HCT116 (cell line): ENCODE measurements at regions not wholly inside any gene's neighbourhood (a gene's known extent, or its start where the extent isn't known, plus 50 kb on each side); places are given as distances from the start of the nearest gene placed in this dataset.

Experiments used
- ATAC-seq: fragments of 200-7000 bp; cut with Tn5 transposase; 2 replicates; pipeline ENCODE4 v1.9.1; 2020; ENCODE audit warnings: mild to moderate bottlenecking, moderate library complexity
- BruUV-seq: library from RNA; stranded (reverse); fragments of 400-500 nt; replicated peaks from 2 replicates; lab custom pipeline; 2021; lab: Mats Ljungman, UMichigan
- CTCF ChIA-PET: fragments of 300-600 bp; sonication (Branson Sonifier 250); formaldehyde crosslinking; loops from one replicate; lab custom pipeline; 2021; ENCODE audit warnings: antibody characterized with exemption; lab: Charles Lee
- POLR2A ChIA-PET: fragments of 300-600, 350-600 bp; sonication (Branson Sonifier 250); formaldehyde crosslinking; loops from one replicate; lab custom pipeline; 2021; ENCODE audit warnings: antibody characterized with exemption; lab: Charles Lee
- RAD21 ChIA-PET, 2 experiments: fragments of 300-600 bp; sonication (Branson Sonifier 250); formaldehyde crosslinking; loops; one replicate each; lab custom pipeline; 2023; ENCODE audit warnings: low total read pairs in 2 of 2; ENCODE audit not compliant: uncharacterized antibody in 2 of 2, unreplicated experiment in 2 of 2, low non-redundant PET in 1 of 2; lab: Charles Lee
- DNase-seq: peaks from one replicate; pipeline ENCODE4 v3.0.0-alpha.2; 2010; ENCODE audit warnings: low read depth, low spot score
- H2AFZ ChIP-seq: fragments of 200-600 bp; shearing (Covaris generic), sonication (generic); 2 replicates; pipeline ENCODE4 v1.6.1; 2017; ENCODE audit warnings: low read depth, mixed run types, mixed read lengths, antibody characterized with exemption, low read length; ENCODE audit not compliant: poor library complexity, severe bottlenecking
- H3K27ac ChIP-seq: 2 replicates; pipeline ENCODE4 v1.5.1; 2012; ENCODE audit warnings: low read depth, low read length
- H3K27me3 ChIP-seq: fragments of 200-600 bp; sonication (generic); 2 replicates; pipeline ENCODE4 v1.6.1; 2016; ENCODE audit warnings: mixed run types, low read length, mixed read lengths; ENCODE audit not compliant: insufficient read depth
- H3K36me3 ChIP-seq, 2 experiments: fragments of 200-500 bp in 1 of 2; fragments of 200-600 bp in 1 of 2; sonication (Bioruptor generic) in 1 of 2; sonication (generic) in 1 of 2; 2 replicates each; pipeline versions ENCODE4 v1.5.1 to v1.6.1; 2014 to 2016; ENCODE audit warnings: low read length in 2 of 2, inconsistent platforms in 1 of 2, mixed read lengths in 1 of 2, mixed run types in 1 of 2; ENCODE audit not compliant: insufficient read depth in 2 of 2, control insufficient read depth in 1 of 2
- H3K4me1 ChIP-seq, 2 experiments: fragments of 200-600 bp in 1 of 2; sonication (generic) in 1 of 2; 2 replicates each; pipeline versions ENCODE4 v1.5.1 to v1.6.1; 2012 to 2017; ENCODE audit warnings: low read length in 2 of 2, inconsistent platforms in 1 of 2, mild to moderate bottlenecking in 1 of 2, mixed read lengths in 1 of 2, mixed run types in 1 of 2, moderate library complexity in 1 of 2; ENCODE audit not compliant: insufficient read depth in 2 of 2, control insufficient read depth in 1 of 2
- H3K4me2 ChIP-seq: fragments of 200-600 bp; sonication (generic); 2 replicates; pipeline ENCODE4 v1.6.1; 2017; ENCODE audit warnings: mixed run types, low read length, mixed read lengths
- H3K4me3 ChIP-seq, 2 experiments: fragments of 200-600 bp in 1 of 2; sonication (generic) in 1 of 2; replicated peaks in 1 of 2; 2 replicates each; pipeline ENCODE4 v1.5.1; 2011 to 2016; ENCODE audit warnings: low read length in 2 of 2, control low read depth in 1 of 2, low read depth in 1 of 2, mild to moderate bottlenecking in 1 of 2, mixed read lengths in 1 of 2, mixed run types in 1 of 2
- H3K79me2 ChIP-seq: fragments of 200-600 bp; sonication (generic); 2 replicates; pipeline ENCODE4 v1.6.1; 2017; ENCODE audit warnings: mild to moderate bottlenecking, mixed run types, low read length, moderate library complexity, mixed read lengths; ENCODE audit not compliant: insufficient read depth
- H3K9ac ChIP-seq: fragments of 200-600 bp; sonication (generic); 2 replicates; pipeline ENCODE4 v1.6.1; 2016; ENCODE audit warnings: low read length, mixed read lengths
- H3K9me2 ChIP-seq: fragments of 200-600 bp; sonication (generic), shearing (Covaris generic); 2 replicates; pipeline ENCODE4 v1.6.1; 2017; ENCODE audit warnings: mixed run types, mild to moderate bottlenecking, moderate library complexity; ENCODE audit not compliant: insufficient read depth
- H3K9me3 ChIP-seq, 2 experiments: fragments of 200-500 bp in 1 of 2; fragments of 200-600 bp in 1 of 2; sonication (Bioruptor generic) in 1 of 2; sonication (generic) in 1 of 2; 2 replicates each; pipeline ENCODE4 v1.6.1; 2014 to 2017; ENCODE audit warnings: low read length in 2 of 2, mixed read lengths in 2 of 2, inconsistent platforms in 1 of 2, low read depth in 1 of 2, mild to moderate bottlenecking in 1 of 2, mixed run types in 1 of 2, moderate library complexity in 1 of 2; ENCODE audit not compliant: control insufficient read depth in 1 of 2, insufficient read depth in 1 of 2
- H4K20me1 ChIP-seq: fragments of 200-600 bp; sonication (generic), shearing (Covaris generic); 2 replicates; pipeline ENCODE4 v1.6.1; 2017; ENCODE audit warnings: mixed run types, mild to moderate bottlenecking, moderate library complexity; ENCODE audit not compliant: insufficient read depth
- CBX3 ChIP-seq: IDR thresholded peaks from 2 replicates; pipeline ENCODE4 v1.6.1; 2012; ENCODE audit warnings: low read depth
- CTCF ChIP-seq, 3 experiments: fragments of 200-600 bp in 1 of 3; sonication (generic) in 1 of 3; IDR thresholded peaks in 2 of 3; conservative IDR thresholded peaks in 1 of 3; 2 replicates each; pipeline ENCODE4 v1.5.1; 2012 to 2017; ENCODE audit warnings: low read depth in 2 of 3, low read length in 2 of 3, antibody characterized with exemption in 1 of 3, borderline replicate concordance in 1 of 3, control low read depth in 1 of 3, mild to moderate bottlenecking in 1 of 3, mixed read lengths in 1 of 3, mixed run types in 1 of 3, moderate library complexity in 1 of 3; ENCODE audit not compliant: insufficient read depth in 1 of 3
- ELF1 ChIP-seq: IDR thresholded peaks from 2 replicates; pipeline ENCODE4 v1.6.1; 2012; ENCODE audit warnings: low read depth, borderline replicate concordance
- EZH2 ChIP-seq: fragments of 200-600 bp; sonication (generic); IDR thresholded peaks from 2 replicates; pipeline ENCODE4 v1.6.1; 2017; ENCODE audit warnings: antibody characterized with exemption, mixed run types
- EZH2phosphoT487 ChIP-seq: fragments of 200-600 bp; IDR thresholded peaks from 2 replicates; pipeline ENCODE4 v1.6.1; 2018; ENCODE audit warnings: antibody characterized with exemption, borderline replicate concordance
- JUND ChIP-seq: IDR thresholded peaks from 2 replicates; pipeline ENCODE4 v1.6.1; 2012
- POLR2A ChIP-seq: IDR thresholded peaks from 2 replicates; pipeline ENCODE4 v1.7.0; 2011; ENCODE audit warnings: borderline replicate concordance; ENCODE audit not compliant: insufficient read depth, insufficient read length; ENCODE audit errors: extremely low read depth
- POLR2AphosphoS5 ChIP-seq: IDR thresholded peaks from 2 replicates; pipeline ENCODE4 v1.6.1; 2011; ENCODE audit warnings: mild to moderate bottlenecking, low read depth, low read length, moderate library complexity
- RAD21 ChIP-seq: IDR thresholded peaks from 2 replicates; pipeline ENCODE4 v1.6.1; 2012; ENCODE audit warnings: low read depth, mild to moderate bottlenecking
- SIN3A ChIP-seq: IDR thresholded peaks from 2 replicates; pipeline ENCODE4 v1.6.1; 2012; ENCODE audit warnings: low read depth
- SP1 ChIP-seq: IDR thresholded peaks from 2 replicates; pipeline ENCODE4 v1.6.1; 2012; ENCODE audit warnings: low read depth
- SRF ChIP-seq: IDR thresholded peaks from 2 replicates; pipeline ENCODE4 v1.6.1; 2012; ENCODE audit warnings: low read depth
- intact Hi-C: fragments of 100-400 bp; cut with micrococcal nuclease; formaldehyde crosslinking; loops from 2 replicates; pipeline ENCODE4 v1.10.0; 2022

DNA sequence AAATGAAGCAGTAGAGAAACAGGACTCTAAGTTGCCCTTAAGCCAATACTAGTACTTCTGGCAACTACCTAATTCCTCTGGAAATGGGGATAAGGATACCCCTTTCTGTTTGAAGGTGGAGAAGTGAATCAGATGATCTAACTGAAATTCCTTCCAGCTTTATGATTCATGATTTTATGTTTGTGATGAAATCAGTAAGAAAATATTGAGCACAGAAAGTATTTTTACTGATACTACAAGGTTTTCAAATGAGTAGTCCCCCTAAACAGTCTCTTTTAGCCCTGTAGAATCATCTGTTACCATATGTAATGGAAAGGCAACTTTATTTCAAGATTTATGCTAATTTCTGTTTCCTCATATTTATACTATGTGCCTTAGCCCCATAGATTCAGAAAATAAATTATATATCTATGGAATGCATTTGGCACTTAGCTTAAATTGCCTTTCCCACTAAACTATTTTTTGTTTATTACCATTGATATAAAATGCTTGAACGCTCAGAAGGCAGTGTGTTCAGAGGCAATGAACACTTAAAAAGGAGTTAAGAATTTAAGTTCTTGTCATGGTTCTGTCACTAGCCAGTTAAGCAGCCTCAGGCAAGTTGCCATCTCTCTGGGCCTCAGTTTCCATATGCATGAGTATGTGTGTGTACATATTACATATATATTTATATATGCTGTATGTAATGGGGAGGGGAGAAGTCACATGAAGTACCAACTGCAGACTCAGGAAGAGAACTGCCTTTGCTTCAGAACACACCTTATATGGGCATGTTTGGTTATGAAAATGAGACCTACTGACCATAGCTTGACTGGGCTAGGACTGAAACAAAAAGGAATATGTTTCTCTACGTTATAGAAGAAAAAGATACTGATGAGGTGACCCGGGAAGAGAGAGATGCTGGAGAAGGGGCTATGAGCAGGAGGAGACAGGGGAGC is 97.7 kb downstream of the CDC42EP3 start:
- no peak for DNase-seq
- CTCF ChIA-PET: no interaction called here
- RAD21 ChIA-PET: no interaction called here

DNA sequence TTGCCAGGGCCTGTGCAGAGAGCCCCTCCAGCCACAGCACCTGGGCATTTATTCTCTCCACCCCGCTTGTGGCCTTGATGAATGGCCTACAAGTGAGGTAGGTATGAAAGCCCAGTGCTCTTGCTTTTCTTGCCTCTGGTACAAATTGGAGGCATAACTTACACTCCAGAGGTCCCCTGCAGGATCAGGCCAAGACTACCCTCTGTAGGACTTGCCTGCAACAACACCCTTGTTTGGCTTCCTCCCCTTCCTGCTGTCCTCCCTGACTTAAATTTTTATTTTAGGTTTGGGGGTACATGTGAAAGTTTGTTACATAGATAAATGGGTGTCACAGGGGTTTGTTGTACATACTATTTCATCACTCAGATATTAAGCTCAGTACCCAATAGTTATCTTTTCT is 95.7 kb downstream of the CDC42EP3 start:
- no peak overlapping the region for H3K4me2 ChIP-seq
- no peak for ATAC-seq
- no TSS peak for BruUV-seq

More for the DNA sequence above, 97.7 kb downstream of the CDC42EP3 start:
- H3K9me3 ChIP-seq: no peaks in the 10 kb centered on the region
- H3K27ac ChIP-seq: no peak overlapping the region
- H3K4me2 ChIP-seq: no peak overlapping the region
- no peaks in the 10 kb centered on the region for H4K20me1 ChIP-seq
- H3K4me1 ChIP-seq: peaks cover 0 to 12% of the 10 kb centered on the region in 2 experiments; a peak in 1 of 4 replicates
- no peak overlapping the region for H2AFZ ChIP-seq
- 0 out of 2 replicates have a peak, but pooled peaks have one; percentile 10 for TF ChIP-seq JUND
- TF ChIP-seq CBX3: no peak
- peak; percentile 46; the same call in 1 of the 2 replicates for TF ChIP-seq SRF
- TF ChIP-seq EZH2phosphoT487: no peak
- no peak for TF ChIP-seq SP1
- no peaks in the 10 kb centered on the region for H3K27me3 ChIP-seq
- H3K9me2 ChIP-seq: no peaks in the 10 kb centered on the region
- no peak for ATAC-seq
- POLR2A ChIA-PET: interaction anchor here (2.1 kb wide), 1 partner anchor 12 kb away, joined by 8 read pairs; no protein-coding TSS in a partner anchor
- H3K79me2 ChIP-seq: no peaks in the 10 kb centered on the region
- BruUV-seq: no TSS peak
- no peak overlapping the region for H3K9ac ChIP-seq
- intact Hi-C loops: loop anchor here (10.0 kb wide), 1 partner anchor 159 kb away; no protein-coding TSS in a partner anchor
- no peak overlapping the region for H3K4me3 ChIP-seq
- no peaks in the 10 kb centered on the region for H3K36me3 ChIP-seq

More for the DNA sequence above, 95.7 kb downstream of the CDC42EP3 start:
- intact Hi-C loops: loop anchor here (10.0 kb wide), 1 partner anchor 161 kb away; no protein-coding TSS in a partner anchor
- no peak overlapping the region for H3K9ac ChIP-seq
- no peaks in the 10 kb centered on the region for H3K27me3 ChIP-seq
- no peaks in the 10 kb centered on the region for H4K20me1 ChIP-seq
- H3K9me2 ChIP-seq: no peaks in the 10 kb centered on the region
- no peak for TF ChIP-seq ELF1
- TF ChIP-seq RAD21: peak; percentile 52
- no peak for TF ChIP-seq POLR2A
- TF ChIP-seq SP1: no peak
- TF ChIP-seq SIN3A: no peak
- peak; percentile 10 to 23 (median 17); a peak in 2 of 6 replicates for TF ChIP-seq CTCF (IDR thresholded peaks at IDR 0.05 in 2 of 3, conservative IDR thresholded peaks at IDR 0.05 in 1 of 3; ENCODE audit: borderline replicate concordance in 1 of 3, insufficient read depth in 1 of 3, low read depth in 2 of 3, low read length in 2 of 3)
- TF ChIP-seq CBX3: no peak
- TF ChIP-seq POLR2AphosphoS5: no peak
- no peak for TF ChIP-seq EZH2
- DNase-seq: no peak
- ChIA-PET POLR2A (no interaction called here), CTCF (no interaction called here), RAD21 (no interaction called here)
- H3K4me1 ChIP-seq: peaks cover 0 to 4% of the 10 kb centered on the region in 2 experiments; a peak in 1 of 4 replicates
- H3K27ac ChIP-seq: no peak overlapping the region
- H3K4me3 ChIP-seq: no peak overlapping the region
- H3K36me3 ChIP-seq: no peaks in the 10 kb centered on the region
- H2AFZ ChIP-seq: no peak overlapping the region
- no peaks in the 10 kb centered on the region for H3K79me2 ChIP-seq
- peaks cover 0 to 5% of the 10 kb centered on the region in 2 experiments; a peak in 1 of 4 replicates for H3K9me3 ChIP-seq
